ENCODE measurements at regions not wholly inside any gene's neighbourhood (a gene's known extent, or its start where the extent isn't known, plus 50 kb on each side); places are given as distances from the start of the nearest gene placed in this dataset.

DNA sequence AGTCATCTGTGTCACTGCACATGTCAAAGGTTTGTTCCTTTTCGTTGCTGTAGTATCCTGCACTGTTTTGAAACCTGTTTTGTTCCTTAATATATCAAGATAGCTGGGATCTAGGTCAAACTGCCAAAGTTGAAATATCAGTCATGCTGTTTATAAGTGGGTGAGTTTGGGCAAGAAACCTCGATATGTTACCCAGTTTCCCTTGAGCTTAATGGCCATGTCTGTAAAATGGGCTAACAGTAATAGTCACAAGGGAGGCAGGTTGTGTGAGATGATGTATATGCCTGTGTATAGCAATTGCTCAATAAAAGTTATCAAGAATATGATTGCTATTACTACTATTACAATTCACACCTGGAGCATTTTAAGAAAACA, 57.1 kb downstream of the BHLHE40 start:
- TF ChIP-seq EZH2phosphoT487 (IDR thresholded peaks at IDR 0.05; ENCODE audit: borderline replicate concordance), result no peak
- TF ChIP-seq, protein P1, sequence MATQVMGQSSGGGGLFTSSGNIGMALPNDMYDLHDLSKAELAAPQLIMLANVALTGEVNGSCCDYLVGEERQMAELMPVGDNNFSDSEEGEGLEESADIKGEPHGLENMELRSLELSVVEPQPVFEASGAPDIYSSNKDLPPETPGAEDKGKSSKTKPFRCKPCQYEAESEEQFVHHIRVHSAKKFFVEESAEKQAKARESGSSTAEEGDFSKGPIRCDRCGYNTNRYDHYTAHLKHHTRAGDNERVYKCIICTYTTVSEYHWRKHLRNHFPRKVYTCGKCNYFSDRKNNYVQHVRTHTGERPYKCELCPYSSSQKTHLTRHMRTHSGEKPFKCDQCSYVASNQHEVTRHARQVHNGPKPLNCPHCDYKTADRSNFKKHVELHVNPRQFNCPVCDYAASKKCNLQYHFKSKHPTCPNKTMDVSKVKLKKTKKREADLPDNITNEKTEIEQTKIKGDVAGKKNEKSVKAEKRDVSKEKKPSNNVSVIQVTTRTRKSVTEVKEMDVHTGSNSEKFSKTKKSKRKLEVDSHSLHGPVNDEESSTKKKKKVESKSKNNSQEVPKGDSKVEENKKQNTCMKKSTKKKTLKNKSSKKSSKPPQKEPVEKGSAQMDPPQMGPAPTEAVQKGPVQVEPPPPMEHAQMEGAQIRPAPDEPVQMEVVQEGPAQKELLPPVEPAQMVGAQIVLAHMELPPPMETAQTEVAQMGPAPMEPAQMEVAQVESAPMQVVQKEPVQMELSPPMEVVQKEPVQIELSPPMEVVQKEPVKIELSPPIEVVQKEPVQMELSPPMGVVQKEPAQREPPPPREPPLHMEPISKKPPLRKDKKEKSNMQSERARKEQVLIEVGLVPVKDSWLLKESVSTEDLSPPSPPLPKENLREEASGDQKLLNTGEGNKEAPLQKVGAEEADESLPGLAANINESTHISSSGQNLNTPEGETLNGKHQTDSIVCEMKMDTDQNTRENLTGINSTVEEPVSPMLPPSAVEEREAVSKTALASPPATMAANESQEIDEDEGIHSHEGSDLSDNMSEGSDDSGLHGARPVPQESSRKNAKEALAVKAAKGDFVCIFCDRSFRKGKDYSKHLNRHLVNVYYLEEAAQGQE (IDR thresholded peaks at IDR 0.05; ENCODE audit: low read depth), result no peak
- no peak for TF ChIP-seq POLR2AphosphoS5 (IDR thresholded peaks at IDR 0.05; ENCODE audit: low read depth, low read length)
- TF ChIP-seq ZNF274 (IDR thresholded peaks at IDR 0.05; ENCODE audit: low read depth, low read length), result no peak
- TF ChIP-seq JUND (IDR thresholded peaks at IDR 0.05), result no peak
- TF ChIP-seq, protein P2, sequence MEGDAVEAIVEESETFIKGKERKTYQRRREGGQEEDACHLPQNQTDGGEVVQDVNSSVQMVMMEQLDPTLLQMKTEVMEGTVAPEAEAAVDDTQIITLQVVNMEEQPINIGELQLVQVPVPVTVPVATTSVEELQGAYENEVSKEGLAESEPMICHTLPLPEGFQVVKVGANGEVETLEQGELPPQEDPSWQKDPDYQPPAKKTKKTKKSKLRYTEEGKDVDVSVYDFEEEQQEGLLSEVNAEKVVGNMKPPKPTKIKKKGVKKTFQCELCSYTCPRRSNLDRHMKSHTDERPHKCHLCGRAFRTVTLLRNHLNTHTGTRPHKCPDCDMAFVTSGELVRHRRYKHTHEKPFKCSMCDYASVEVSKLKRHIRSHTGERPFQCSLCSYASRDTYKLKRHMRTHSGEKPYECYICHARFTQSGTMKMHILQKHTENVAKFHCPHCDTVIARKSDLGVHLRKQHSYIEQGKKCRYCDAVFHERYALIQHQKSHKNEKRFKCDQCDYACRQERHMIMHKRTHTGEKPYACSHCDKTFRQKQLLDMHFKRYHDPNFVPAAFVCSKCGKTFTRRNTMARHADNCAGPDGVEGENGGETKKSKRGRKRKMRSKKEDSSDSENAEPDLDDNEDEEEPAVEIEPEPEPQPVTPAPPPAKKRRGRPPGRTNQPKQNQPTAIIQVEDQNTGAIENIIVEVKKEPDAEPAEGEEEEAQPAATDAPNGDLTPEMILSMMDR (IDR thresholded peaks at IDR 0.05 in 2 of 3, conservative IDR thresholded peaks at IDR 0.05 in 1 of 3; ENCODE audit: borderline replicate concordance in 1 of 3, insufficient read depth in 1 of 3, low read depth in 2 of 3, low read length in 2 of 3), result no peak
- no peak for TF ChIP-seq POLR2A (IDR thresholded peaks at IDR 0.05; ENCODE audit: borderline replicate concordance, extremely low read depth, insufficient read depth, insufficient read length)
- TF ChIP-seq, protein P3, sequence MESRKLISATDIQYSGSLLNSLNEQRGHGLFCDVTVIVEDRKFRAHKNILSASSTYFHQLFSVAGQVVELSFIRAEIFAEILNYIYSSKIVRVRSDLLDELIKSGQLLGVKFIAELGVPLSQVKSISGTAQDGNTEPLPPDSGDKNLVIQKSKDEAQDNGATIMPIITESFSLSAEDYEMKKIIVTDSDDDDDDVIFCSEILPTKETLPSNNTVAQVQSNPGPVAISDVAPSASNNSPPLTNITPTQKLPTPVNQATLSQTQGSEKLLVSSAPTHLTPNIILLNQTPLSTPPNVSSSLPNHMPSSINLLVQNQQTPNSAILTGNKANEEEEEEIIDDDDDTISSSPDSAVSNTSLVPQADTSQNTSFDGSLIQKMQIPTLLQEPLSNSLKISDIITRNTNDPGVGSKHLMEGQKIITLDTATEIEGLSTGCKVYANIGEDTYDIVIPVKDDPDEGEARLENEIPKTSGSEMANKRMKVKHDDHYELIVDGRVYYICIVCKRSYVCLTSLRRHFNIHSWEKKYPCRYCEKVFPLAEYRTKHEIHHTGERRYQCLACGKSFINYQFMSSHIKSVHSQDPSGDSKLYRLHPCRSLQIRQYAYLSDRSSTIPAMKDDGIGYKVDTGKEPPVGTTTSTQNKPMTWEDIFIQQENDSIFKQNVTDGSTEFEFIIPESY (IDR thresholded peaks at IDR 0.05; ENCODE audit: extremely low read depth, insufficient replicate concordance, low read length), result no peak
- no peak for TF ChIP-seq EZH2 (IDR thresholded peaks at IDR 0.05)
- TF ChIP-seq, protein P4, sequence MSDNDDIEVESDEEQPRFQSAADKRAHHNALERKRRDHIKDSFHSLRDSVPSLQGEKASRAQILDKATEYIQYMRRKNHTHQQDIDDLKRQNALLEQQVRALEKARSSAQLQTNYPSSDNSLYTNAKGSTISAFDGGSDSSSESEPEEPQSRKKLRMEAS (IDR thresholded peaks at IDR 0.05), result no peak
- TF ChIP-seq RAD21 (IDR thresholded peaks at IDR 0.05; ENCODE audit: low read depth), result no peak

All from HCT116 (cell line).